Right lobe of liver (tissue), 6 donors: ENCODE measurements at regions not wholly inside any gene's neighbourhood (a gene's known extent, or its start where the extent isn't known, plus 50 kb on each side); places are given as distances from the start of the nearest gene placed in this dataset.
A peak's percentile ranks its signal among the peaks of the same experiment; 100 is the strongest.

Experiments used
- ATAC-seq, 4 donors: fragments of 200-7000 bp; cut with Tn5 transposase; one replicate each; pipeline ENCODE4 v1.9.1; 2020; ENCODE audit warnings: mild to moderate bottlenecking in 4 of 4, moderate library complexity in 4 of 4
- DNase-seq, 3 donors: peaks; one replicate each; pipeline ENCODE4 v3.0.0-alpha.2; 2020
- H3K27ac ChIP-seq, 3 donors: fragments of 200-600 bp; one replicate each; pipeline ENCODE4 v1.8.0; 2022
- H3K27me3 ChIP-seq, 2 donors: fragments of 200-600 bp; one replicate each; pipeline ENCODE4 v1.8.0; 2022
- H3K36me3 ChIP-seq, 4 donors: fragments of 200-600 bp; sonication (generic) in 1 of 4; one replicate each; pipeline versions ENCODE4 v1.5.1 to v1.8.0; 2017 to 2022; ENCODE audit warnings: control low read depth in 1 of 4
- H3K4me1 ChIP-seq, 4 donors: fragments of 200-600 bp; sonication (generic) in 1 of 4; one replicate each; pipeline versions ENCODE4 v1.5.1 to v1.8.0; 2017 to 2022; ENCODE audit warnings: control low read depth in 1 of 4
- H3K4me3 ChIP-seq, 3 donors: fragments of 200-600 bp; one replicate each; pipeline ENCODE4 v1.8.0; 2022
- H3K9me3 ChIP-seq, 4 donors: fragments of 200-600 bp; sonication (generic) in 1 of 4; one replicate each; pipeline versions ENCODE4 v1.5.1 to v1.8.0; 2017 to 2022; ENCODE audit warnings: control low read depth in 1 of 4
- POLR2A ChIP-seq: fragments of 450-650 bp; IDR thresholded peaks from one replicate; pipeline ENCODE4 v1.6.1; 2017; ENCODE audit warnings: antibody characterized with exemption, mild to moderate bottlenecking
- WGBS: methylation state at CpG from one replicate; pipeline ENCODE4 v1.1.6; 2018; ENCODE audit warnings: low coverage, low lambda C conversion rate; ENCODE audit not compliant: insufficient coverage; ENCODE audit errors: missing lambda C conversion rate; 5-methylcytosine and 5-hydroxymethylcytosine counted together
- intact Hi-C, 2 donors: fragments of 100-400 bp; cut with DNase I; formaldehyde crosslinking; loops; one replicate each; pipeline versions ENCODE4 v1.11.2 to v1.14.1; 2022
- TF ChIP-seq, protein P1 (sequence below), 4 donors: fragments of 200-600 bp in 3 of 4; fragments of 450-650 bp in 1 of 4; IDR thresholded peaks; one replicate each; pipeline versions ENCODE4 v1.5.1 to v1.8.0; 2016 to 2022; ENCODE audit warnings: antibody characterized with exemption in 4 of 4, mild to moderate bottlenecking in 2 of 4
- donor health status: DM: no; HTN: yes; CAD: no.
- donor health status: DM: no; HTN: no; CAD: no.
- donor health status: DM: no; HTN: no; CAD: no.
- donor health status: DM: no; HTN: yes; CAD: no.
- donor health status: DM: no; HTN: yes; CAD: no.

DNA sequence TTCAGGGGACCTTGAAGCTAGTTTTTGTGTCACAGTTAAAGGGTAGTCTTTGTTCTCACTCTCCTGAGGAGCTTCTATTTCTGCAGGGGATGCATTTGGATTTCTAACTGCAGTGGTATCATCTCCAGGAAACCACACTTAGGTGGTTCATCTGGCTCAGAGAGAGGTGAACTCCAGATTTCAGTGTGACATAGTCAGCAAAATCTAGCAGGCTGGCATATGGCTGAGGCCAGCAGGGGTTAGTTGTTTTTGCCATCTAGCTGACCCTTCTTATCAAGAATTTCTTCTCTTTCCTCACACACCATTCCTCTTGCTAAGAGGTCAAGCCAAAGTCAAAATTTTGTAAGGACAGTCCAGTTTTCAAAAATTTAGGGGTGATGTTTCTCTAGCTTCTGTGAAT, 248.2 kb downstream of the REEP3 start:
- Histone ChIP-seq H3K27me3 (no peaks in the 10 kb centered on the region), H3K27ac (peak overlapping the region in 1 of 3 donors; percentile 19), H3K36me3 (no peaks in the 10 kb centered on the region), H3K4me1 (peaks cover 0 to 27% (median 2%) of the 10 kb centered on the region in 4 donors), H3K9me3 (no peaks in the 10 kb centered on the region), H3K4me3 (no peak overlapping the region)
- ATAC-seq (peak; percentile 27 to 71 (median 52)), DNase-seq (peak in 1 of 3 donors; percentile 48)
- TF ChIP-seq, protein P1, sequence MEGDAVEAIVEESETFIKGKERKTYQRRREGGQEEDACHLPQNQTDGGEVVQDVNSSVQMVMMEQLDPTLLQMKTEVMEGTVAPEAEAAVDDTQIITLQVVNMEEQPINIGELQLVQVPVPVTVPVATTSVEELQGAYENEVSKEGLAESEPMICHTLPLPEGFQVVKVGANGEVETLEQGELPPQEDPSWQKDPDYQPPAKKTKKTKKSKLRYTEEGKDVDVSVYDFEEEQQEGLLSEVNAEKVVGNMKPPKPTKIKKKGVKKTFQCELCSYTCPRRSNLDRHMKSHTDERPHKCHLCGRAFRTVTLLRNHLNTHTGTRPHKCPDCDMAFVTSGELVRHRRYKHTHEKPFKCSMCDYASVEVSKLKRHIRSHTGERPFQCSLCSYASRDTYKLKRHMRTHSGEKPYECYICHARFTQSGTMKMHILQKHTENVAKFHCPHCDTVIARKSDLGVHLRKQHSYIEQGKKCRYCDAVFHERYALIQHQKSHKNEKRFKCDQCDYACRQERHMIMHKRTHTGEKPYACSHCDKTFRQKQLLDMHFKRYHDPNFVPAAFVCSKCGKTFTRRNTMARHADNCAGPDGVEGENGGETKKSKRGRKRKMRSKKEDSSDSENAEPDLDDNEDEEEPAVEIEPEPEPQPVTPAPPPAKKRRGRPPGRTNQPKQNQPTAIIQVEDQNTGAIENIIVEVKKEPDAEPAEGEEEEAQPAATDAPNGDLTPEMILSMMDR (IDR thresholded peaks at IDR 0.05): no peak
- no peak for TF ChIP-seq POLR2A
- intact Hi-C loops: no loop called here

DNA sequence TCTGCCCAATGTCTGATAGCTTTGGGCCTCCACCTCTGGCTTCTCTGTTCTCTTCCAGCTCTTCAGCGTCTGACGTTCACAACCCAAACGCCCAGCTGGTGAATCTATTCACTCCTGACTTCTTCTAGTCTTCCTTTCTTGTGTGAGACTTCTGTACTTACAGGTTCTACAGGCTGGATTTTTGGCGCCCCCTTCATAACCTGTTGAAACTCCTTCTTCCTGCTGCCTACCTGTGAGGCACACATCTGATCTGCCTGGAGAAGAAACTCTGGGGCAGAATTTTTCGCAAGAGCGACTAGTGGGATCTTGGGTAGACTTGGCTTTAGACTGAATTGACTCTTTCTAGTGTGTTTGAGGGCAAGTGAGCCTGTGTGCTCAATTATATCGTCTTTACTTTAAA, 249.3 kb downstream of the REEP3 start:
- H3K4me3 ChIP-seq: no peak overlapping the region
- ATAC-seq (no peak), DNase-seq (no peak)
- H3K27ac ChIP-seq: no peak overlapping the region
- H3K36me3 ChIP-seq: no peaks in the 10 kb centered on the region
- TF ChIP-seq, protein P1 (IDR thresholded peaks at IDR 0.05): no peak
- TF ChIP-seq POLR2A: no peak
- H3K4me1 ChIP-seq: peaks cover 0 to 29% (median 5%) of the 10 kb centered on the region in 4 donors
- intact Hi-C loops: no loop called here
- 87% methylated on average over 7 of the region's 7 CpGs for WGBS
- no peaks in the 10 kb centered on the region for H3K27me3 ChIP-seq
- no peaks in the 10 kb centered on the region for H3K9me3 ChIP-seq

DNA sequence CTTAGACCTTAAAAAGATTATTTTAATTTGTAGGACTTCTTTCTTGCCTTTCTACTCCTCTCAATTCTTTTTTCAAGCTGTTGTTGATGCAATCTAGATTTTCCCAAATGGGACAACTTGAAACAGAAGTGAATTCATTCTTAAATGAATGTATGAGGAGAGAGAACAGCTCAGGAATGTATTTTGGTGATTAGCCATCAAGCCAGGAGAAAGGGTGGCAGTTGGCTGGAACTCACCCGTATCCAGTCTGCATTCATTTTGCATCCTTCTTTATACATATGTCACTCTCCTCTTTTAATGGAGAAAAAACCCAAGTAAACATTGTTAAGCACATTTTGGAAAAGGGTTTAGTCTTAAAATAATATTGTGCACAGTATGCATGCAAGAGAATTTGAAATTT, 251.3 kb downstream of the REEP3 start:
- H3K4me1 ChIP-seq: peaks cover 0 to 29% (median 5%) of the 10 kb centered on the region in 4 donors
- no peaks in the 10 kb centered on the region for H3K9me3 ChIP-seq
- H3K27ac ChIP-seq: no peak overlapping the region
- TF ChIP-seq, protein P1 (IDR thresholded peaks at IDR 0.05): no peak
- no peak for TF ChIP-seq POLR2A
- no peaks in the 10 kb centered on the region for H3K36me3 ChIP-seq
- no peak overlapping the region for H3K4me3 ChIP-seq
- intact Hi-C loops: no loop called here
- WGBS: 84% methylated on average over 1 of the region's 1 CpG
- ATAC-seq (no peak), DNase-seq (no peak)
- H3K27me3 ChIP-seq: no peaks in the 10 kb centered on the region

DNA sequence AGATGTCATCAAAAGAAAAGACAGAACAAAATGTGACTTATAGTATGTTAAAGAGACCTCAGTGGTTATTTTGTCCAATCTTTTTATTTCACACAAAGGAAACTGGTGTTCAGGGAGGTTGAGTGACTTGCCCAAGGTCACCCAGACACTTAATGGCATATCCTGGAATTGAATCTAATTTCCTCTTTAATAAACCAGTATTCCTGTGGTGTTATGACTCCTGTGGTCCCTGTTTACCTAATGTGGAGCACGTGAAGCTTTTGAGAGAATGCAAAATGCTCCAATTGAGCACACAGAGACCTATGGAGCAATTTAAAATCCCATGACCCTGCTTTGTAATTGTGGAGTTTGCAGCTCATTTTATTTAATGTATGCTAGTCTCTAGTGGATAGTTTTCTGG, 251.9 kb downstream of the REEP3 start:
- Histone ChIP-seq H3K4me3 (no peak overlapping the region), H3K9me3 (no peaks in the 10 kb centered on the region), H3K27ac (peak overlapping the region; percentile 26 to 46 (median 27)), H3K36me3 (no peaks in the 10 kb centered on the region), H3K4me1 (peaks cover 0 to 29% (median 5%) of the 10 kb centered on the region in 4 donors), H3K27me3 (no peaks in the 10 kb centered on the region)
- peak in 1 of 4 donors; percentile 8 for ATAC-seq
- WGBS: 9% methylated on average over 1 of the region's 1 CpG
- intact Hi-C loops: no loop called here
- DNase-seq: no peak
- TF ChIP-seq, protein P1 (IDR thresholded peaks at IDR 0.05): no peak
- TF ChIP-seq POLR2A: no peak

DNA sequence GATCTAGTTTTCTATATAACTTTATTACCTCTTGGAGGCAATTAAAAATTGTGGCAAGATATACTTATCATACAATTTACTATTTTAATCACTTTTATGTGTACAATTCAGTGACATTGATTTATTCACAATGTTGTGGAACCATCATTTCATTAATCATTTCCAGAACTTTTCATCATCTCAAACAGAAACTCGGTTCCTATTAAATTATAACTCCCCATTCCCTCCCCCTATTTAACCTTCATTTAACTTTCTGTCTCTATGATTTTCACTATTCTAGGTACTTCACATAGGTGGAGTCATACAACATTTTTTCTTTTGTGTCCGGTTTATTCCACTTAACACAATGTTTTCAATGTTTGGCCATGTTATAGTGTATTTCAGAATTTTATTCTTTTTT, 252.8 kb downstream of the REEP3 start:
- DNase-seq (no peak), ATAC-seq (peak; percentile 73 to 91 (median 83))
- Histone ChIP-seq H3K27ac (peak overlapping the region; percentile 26 to 46 (median 27)), H3K9me3 (no peaks in the 10 kb centered on the region), H3K27me3 (no peaks in the 10 kb centered on the region), H3K4me1 (peaks cover 0 to 24% (median 5%) of the 10 kb centered on the region in 4 donors), H3K4me3 (no peak overlapping the region), H3K36me3 (no peaks in the 10 kb centered on the region)
- intact Hi-C loops: no loop called here
- TF ChIP-seq, protein P1 (IDR thresholded peaks at IDR 0.05): no peak
- no peak for TF ChIP-seq POLR2A
- WGBS: 25% methylated on average over 2 of the region's 2 CpGs
